Erythroblast (primary cell): ENCODE measurements at regions not wholly inside any gene's neighbourhood (a gene's known extent, or its start where the extent isn't known, plus 50 kb on each side); places are given as distances from the start of the nearest gene placed in this dataset.

Experiments used
- GATA1 ChIP-seq: IDR thresholded peaks from 2 replicates; pipeline ENCODE4 v1.6.1; 2011; ENCODE audit warnings: low read depth, mild to moderate bottlenecking, control low read depth, low read length, moderate library complexity
- POLR2A ChIP-seq: IDR thresholded peaks from 2 replicates; pipeline ENCODE4 v1.6.1; 2011; ENCODE audit warnings: mild to moderate bottlenecking, low read length

DNA sequence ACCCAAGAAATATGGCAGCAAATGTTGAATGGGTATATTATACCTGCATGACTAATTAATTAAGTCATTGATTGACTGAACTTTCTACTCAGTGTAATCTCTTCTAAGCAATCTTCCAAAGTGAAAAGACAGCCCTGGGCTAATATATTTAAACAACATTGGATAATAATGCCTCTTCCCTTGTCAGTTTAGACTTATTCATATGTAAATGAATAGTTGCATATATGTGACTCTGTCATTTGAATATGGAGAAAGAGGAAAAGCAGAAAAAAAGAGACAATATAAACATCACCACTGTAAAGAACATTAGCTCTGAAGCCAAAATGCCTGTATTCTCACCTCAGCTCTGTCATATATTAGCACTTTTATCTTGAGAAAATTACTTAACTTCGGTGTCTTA, 168.0 kb downstream of the SLITRK1 start:
- TF ChIP-seq POLR2A (no peak), GATA1 (no peak)
